ENCODE measurements at regions not wholly inside any gene's neighbourhood (a gene's known extent, or its start where the extent isn't known, plus 50 kb on each side); places are given as distances from the start of the nearest gene placed in this dataset.
"Not testable (repeated sequence)": the region's sequence is repeated elsewhere in the genome, so short reads cannot be mapped to it uniquely, and the experiment has no call there.

GRCh38 chr20:53859684-53860083 lies 210.7 kb downstream of the BCAS1 start:
- ATAC-seq, result no peak
- ChIA-PET POLR2A (interaction anchor here (0.7 kb wide), 1 partner anchor 13 kb away, joined by 3 read pairs; no protein-coding TSS in a partner anchor), CTCF (interaction anchor here (0.8 to 4.2 kb wide), 4 partner anchors 9 to 56 kb away, joined by 3 to 15 read pairs (median 3); no protein-coding TSS in a partner anchor)
- no peaks in the 10 kb centered on the region for H3K27me3 Mint-ChIP-seq
- H3K36me3 Mint-ChIP-seq (ENCODE audit: low read depth), result no peaks in the 10 kb centered on the region
- H3K9me3 Mint-ChIP-seq, result no peaks in the 10 kb centered on the region
- no peak for DNase-seq
- intact Hi-C loops (cut with micrococcal nuclease), result no loop called here
- no peak overlapping the region for H3K27ac Mint-ChIP-seq
- H3K4me3 Mint-ChIP-seq, result no peak overlapping the region
- no peak for TF ChIP-seq CTCF (IDR thresholded peaks at IDR 0.05)
- H3K4me1 Mint-ChIP-seq (ENCODE audit: low read depth), result peaks cover 36% of the 10 kb centered on the region

GRCh38 chr20:53859009-53859408 lies 211.4 kb downstream of the BCAS1 start:
- CTCF ChIA-PET, result interaction anchor here (0.6 to 4.2 kb wide), 4 partner anchors 11 to 57 kb away, joined by 3 to 15 read pairs (median 3); no protein-coding TSS in a partner anchor
- H3K4me1 Mint-ChIP-seq (ENCODE audit: low read depth), result peaks cover 34% of the 10 kb centered on the region
- H3K27ac Mint-ChIP-seq; H3K4me3 Mint-ChIP-seq; H3K9me3 Mint-ChIP-seq; H3K36me3 Mint-ChIP-seq (ENCODE audit: low read depth); ATAC-seq; intact Hi-C loops (cut with micrococcal nuclease); H3K27me3 Mint-ChIP-seq; DNase-seq: not testable (repeated sequence)
- POLR2A ChIA-PET, result interaction anchor here (0.7 to 1.0 kb wide), 2 partner anchors 13 to 141 kb away, joined by 3 read pairs; no protein-coding TSS in a partner anchor

- H3K36me3 Mint-ChIP-seq (ENCODE audit: low read depth); H3K27ac Mint-ChIP-seq; intact Hi-C loops (cut with micrococcal nuclease); DNase-seq; H3K9me3 Mint-ChIP-seq; ATAC-seq; H3K4me3 Mint-ChIP-seq; H3K27me3 Mint-ChIP-seq: not testable (repeated sequence)
- POLR2A ChIA-PET, result interaction anchor here (1.0 kb wide), 1 partner anchor 140 kb away, joined by 3 read pairs; no protein-coding TSS in a partner anchor
- CTCF ChIA-PET, result interaction anchor here (0.6 to 4.2 kb wide), 4 partner anchors 10 to 58 kb away, joined by 3 to 15 read pairs (median 4); no protein-coding TSS in a partner anchor
- H3K4me1 Mint-ChIP-seq (ENCODE audit: low read depth), result peaks cover 33% of the 10 kb centered on the region
These were observed 211.9 kb downstream of the BCAS1 start for GRCh38 chr20:53858516-53858915.

- H3K4me3 Mint-ChIP-seq, result no peak overlapping the region
- POLR2A ChIA-PET, result interaction anchor here (1.1 kb wide), 1 partner anchor 57 kb away, joined by 3 read pairs; no protein-coding TSS in a partner anchor
- no peak for DNase-seq
These were observed 212.6 kb downstream of the BCAS1 start for GRCh38 chr20:53857723-53858236.

GRCh38 chr20:53856300-53857295 lies 213.8 kb downstream of the BCAS1 start:
- no peak for DNase-seq
- Mint-ChIP-seq H3K36me3 (ENCODE audit: low read depth) (no peaks in the 10 kb centered on the region), H3K4me1 (ENCODE audit: low read depth) (peaks cover 33% of the 10 kb centered on the region), H3K4me3 (no peak overlapping the region), H3K27ac (no peak overlapping the region), H3K27me3 (no peaks in the 10 kb centered on the region), H3K9me3 (no peaks in the 10 kb centered on the region)
- CTCF ChIA-PET, result interaction anchor here (0.7 to 4.2 kb wide), 3 partner anchors 14 to 164 kb away, joined by 3 to 15 read pairs (median 3); no protein-coding TSS in a partner anchor
- intact Hi-C loops (cut with micrococcal nuclease), result no loop called here
- TF ChIP-seq CTCF (IDR thresholded peaks at IDR 0.05), result no peak
- POLR2A ChIA-PET, result interaction anchor here (0.6 to 1.0 kb wide), 2 partner anchors 59 to 220 kb away, joined by 3 to 4 read pairs; no protein-coding TSS in a partner anchor
- ATAC-seq, result no peak

More at GRCh38 chr20:53857723-53858236, 212.6 kb downstream of the BCAS1 start:
- Mint-ChIP-seq H3K9me3 (no peaks in the 10 kb centered on the region), H3K27ac (no peak overlapping the region), H3K4me1 (ENCODE audit: low read depth) (peaks cover 28% of the 10 kb centered on the region), H3K27me3 (no peaks in the 10 kb centered on the region), H3K36me3 (ENCODE audit: low read depth) (no peaks in the 10 kb centered on the region)
- ATAC-seq, result no peak
- intact Hi-C loops (cut with micrococcal nuclease), result no loop called here
- CTCF ChIA-PET, result interaction anchor here (0.7 to 4.2 kb wide), 3 partner anchors 11 to 15 kb away, joined by 3 to 15 read pairs (median 4); no protein-coding TSS in a partner anchor
- no peak for TF ChIP-seq CTCF (IDR thresholded peaks at IDR 0.05)

Measured in activated CD8-positive, alpha-beta T cell treated with anti-CD3 and anti-CD28 coated beads for 36 hours (primary cell).